ENCODE measurements at regions not wholly inside any gene's neighbourhood (a gene's known extent, or its start where the extent isn't known, plus 50 kb on each side); places are given as distances from the start of the nearest gene placed in this dataset.

GRCh38 chr19:5228932-5229777 is 111.5 kb downstream of the PTPRS start:
- TF ChIP-seq CTCF (conservative IDR thresholded peaks at IDR 0.05) (no peak), ZFX (IDR thresholded peaks at IDR 0.05) (no peak)

Measured in C4-2B (cell line).